T-cell (primary cell): ENCODE measurements at regions not wholly inside any gene's neighbourhood (a gene's known extent, or its start where the extent isn't known, plus 50 kb on each side); places are given as distances from the start of the nearest gene placed in this dataset.
"Not testable (repeated sequence)": the region's sequence is repeated elsewhere in the genome, so short reads cannot be mapped to it uniquely, and the experiment has no call there.

Experiments
- ATAC-seq, 4 experiments: fragments of 200-7000 bp in 3 of 4; fragments of 150-1000 bp in 1 of 4; cut with Tn5 transposase; replicated peaks in 1 of 4; 1 replicate in 3 of 4; 2 replicates in 1 of 4; pipeline ENCODE4 v1.10.0; 2021; ENCODE audit warnings: moderate library complexity in 3 of 4, mild to moderate bottlenecking in 2 of 4, moderate number of reproducible peaks in 1 of 4
- CTCF ChIA-PET, 2 donors: fragments of 300-600 bp; sonication (Branson Sonifier 250); formaldehyde crosslinking; loops; one replicate each; lab custom pipeline; 2022; ENCODE audit warnings: antibody characterized with exemption in 2 of 2; lab: Charles Lee
- POLR2A ChIA-PET, 2 donors: fragments of 300-600 bp; sonication (Branson Sonifier 250); formaldehyde crosslinking; loops; one replicate each; lab custom pipeline; 2022; ENCODE audit warnings: antibody characterized with exemption in 2 of 2; lab: Charles Lee
- DNase-seq, 35 experiments: peaks; one replicate each; pipeline versions ENCODE4 v3.0.0 to v3.0.0-alpha.2; 2013 to 2023
- H3K27ac ChIP-seq: one replicate; pipeline ENCODE4 v1.5.1; 2013; ENCODE audit warnings: low read length
- H3K27me3 ChIP-seq, 2 experiments: replicated peaks in 1 of 2; 1 replicate in 1 of 2; 2 replicates in 1 of 2; pipeline versions ENCODE4 v1.6.1 to v1.7.0; 2013; ENCODE audit warnings: low read length in 1 of 2, mixed read lengths in 1 of 2; ENCODE audit not compliant: control insufficient read depth in 2 of 2, insufficient read depth in 2 of 2; ENCODE audit errors: extremely low read depth in 1 of 2
- H3K36me3 ChIP-seq, 2 donors: 1 replicate in 1 of 2; 2 replicates in 1 of 2; pipeline versions ENCODE4 v1.6.1 to v1.7.0; 2013; ENCODE audit warnings: low read length in 1 of 2; ENCODE audit not compliant: control insufficient read depth in 2 of 2, insufficient read depth in 1 of 2; ENCODE audit errors: extremely low read depth in 1 of 2
- H3K4me1 ChIP-seq, 2 experiments: 1 replicate in 1 of 2; 2 replicates in 1 of 2; pipeline versions ENCODE4 v1.6.1 to v1.7.0; 2013; ENCODE audit warnings: low read length in 2 of 2, mixed read lengths in 1 of 2; ENCODE audit not compliant: insufficient read depth in 2 of 2, control insufficient read depth in 1 of 2; ENCODE audit errors: extremely low read depth in 1 of 2
- H3K4me3 ChIP-seq, 2 donors: 1 replicate in 1 of 2; 2 replicates in 1 of 2; pipeline versions ENCODE4 v1.5.1 to v1.7.0; 2013; ENCODE audit warnings: mild to moderate bottlenecking in 2 of 2, low read length in 1 of 2, moderate library complexity in 1 of 2; ENCODE audit not compliant: control insufficient read depth in 1 of 2; ENCODE audit errors: extremely low read depth in 1 of 2
- H3K9me3 ChIP-seq: 2 replicates; pipeline ENCODE4 v1.7.0; 2013
- H3K27ac Mint-ChIP-seq, 2 donors: one replicate each; pipeline ENCODE4 v1.8.0; 2020 to 2021; ENCODE audit warnings: mild to moderate bottlenecking in 2 of 2, mixed read lengths in 2 of 2
- H3K27me3 Mint-ChIP-seq, 2 donors: one replicate each; pipeline ENCODE4 v1.8.0; 2021 to 2022; ENCODE audit warnings: mixed read lengths in 2 of 2
- H3K36me3 Mint-ChIP-seq: one replicate; pipeline ENCODE4 v1.8.0; 2021; ENCODE audit warnings: mixed read lengths
- H3K4me1 Mint-ChIP-seq, 3 donors: one replicate each; pipeline ENCODE4 v1.8.0; 2020 to 2022; ENCODE audit warnings: mixed read lengths in 3 of 3, mild to moderate bottlenecking in 1 of 3
- H3K4me3 Mint-ChIP-seq, 3 donors: one replicate each; pipeline ENCODE4 v1.8.0; 2020 to 2022; ENCODE audit warnings: mild to moderate bottlenecking in 3 of 3, mixed read lengths in 3 of 3, moderate library complexity in 3 of 3
- H3K9me3 Mint-ChIP-seq, 3 donors: one replicate each; pipeline ENCODE4 v1.8.0; 2020 to 2022; ENCODE audit warnings: mixed read lengths in 3 of 3
- WGBS: methylation state at CpG from one replicate; pipeline ENCODE4 v1.1.5; 2013; ENCODE audit warnings: missing lambda C conversion rate; ENCODE audit not compliant: insufficient coverage; 5-methylcytosine and 5-hydroxymethylcytosine counted together

GRCh38 chr3:4162096-4162495 lies 141.1 kb upstream of the SETMAR start:
- DNase-seq (no peak), ATAC-seq (no peak)
- Mint-ChIP-seq H3K4me3 (no peak overlapping the region), H3K36me3 (peaks cover 11% of the 10 kb centered on the region), H3K4me1 (no peaks in the 10 kb centered on the region), H3K9me3 (peaks cover 0 to 3% (median 0%) of the 10 kb centered on the region in 3 donors), H3K27me3 (no peaks in the 10 kb centered on the region), H3K27ac (no peak overlapping the region)
- 86% methylated on average over 1 of the region's 1 CpG for whole genome bisulfite sequencing
- ChIA-PET POLR2A (no interaction called here), CTCF (no interaction called here)
- no peak overlapping the region for H3K27ac ChIP-seq
- H3K27me3 ChIP-seq = no peaks in the 10 kb centered on the region
- H3K4me1 ChIP-seq = no peaks in the 10 kb centered on the region
- H3K36me3 ChIP-seq = no peaks in the 10 kb centered on the region
- H3K4me3 ChIP-seq = no peak overlapping the region
- no peaks in the 10 kb centered on the region for H3K9me3 ChIP-seq

- peaks cover 0 to 7% (median 7%) of the 10 kb centered on the region in 3 donors for H3K9me3 Mint-ChIP-seq
- H3K4me3 Mint-ChIP-seq = no peak overlapping the region
- CTCF ChIA-PET = no interaction called here
- no peaks in the 10 kb centered on the region for H3K9me3 ChIP-seq
- POLR2A ChIA-PET = no interaction called here
- ATAC-seq (no peak), DNase-seq (no peak)
- H3K27me3 Mint-ChIP-seq = no peaks in the 10 kb centered on the region
- no peaks in the 10 kb centered on the region for H3K4me1 Mint-ChIP-seq
- H3K27me3 ChIP-seq = no peaks in the 10 kb centered on the region
- peaks cover 11% of the 10 kb centered on the region for H3K36me3 Mint-ChIP-seq
- WGBS = 96% methylated on average over 2 of the region's 2 CpGs
- H3K4me3 ChIP-seq = no peak overlapping the region
- H3K36me3 ChIP-seq = no peaks in the 10 kb centered on the region
- H3K27ac Mint-ChIP-seq = no peak overlapping the region
- H3K27ac ChIP-seq = no peak overlapping the region
- H3K4me1 ChIP-seq = no peaks in the 10 kb centered on the region
These were observed 140.2 kb upstream of the SETMAR start for GRCh38 chr3:4163011-4163410.

- H3K4me1 ChIP-seq = no peaks in the 10 kb centered on the region
- no peaks in the 10 kb centered on the region for H3K36me3 ChIP-seq
- H3K9me3 ChIP-seq = no peaks in the 10 kb centered on the region
- H3K36me3 Mint-ChIP-seq = peaks cover 11% of the 10 kb centered on the region
- ATAC-seq = no peak
- no peak overlapping the region for H3K4me3 Mint-ChIP-seq
- H3K27ac Mint-ChIP-seq = no peak overlapping the region
- WGBS = 88% methylated on average over 5 of the region's 5 CpGs
- H3K27me3 ChIP-seq = no peaks in the 10 kb centered on the region
- peaks cover 0 to 7% (median 7%) of the 10 kb centered on the region in 3 donors for H3K9me3 Mint-ChIP-seq
- no peaks in the 10 kb centered on the region for H3K27me3 Mint-ChIP-seq
- CTCF ChIA-PET = no interaction called here
- DNase-seq = no peak
- no peak overlapping the region for H3K4me3 ChIP-seq
- POLR2A ChIA-PET = no interaction called here
- no peak overlapping the region for H3K27ac ChIP-seq
- no peaks in the 10 kb centered on the region for H3K4me1 Mint-ChIP-seq
These were observed 136.6 kb upstream of the SETMAR start for GRCh38 chr3:4166540-4166939.

- H3K27ac ChIP-seq, H3K27ac Mint-ChIP-seq, H3K4me1 ChIP-seq, H3K4me1 Mint-ChIP-seq, H3K4me3 Mint-ChIP-seq, CTCF ChIA-PET, DNase-seq, POLR2A ChIA-PET, H3K4me3 ChIP-seq, H3K27me3 Mint-ChIP-seq, H3K9me3 Mint-ChIP-seq, H3K9me3 ChIP-seq, H3K36me3 ChIP-seq, H3K27me3 ChIP-seq, ATAC-seq: not testable (repeated sequence)
- 75% methylated on average over 1 of the region's 1 CpG for whole genome bisulfite sequencing
- peaks cover 15% of the 10 kb centered on the region for H3K36me3 Mint-ChIP-seq
These were observed 135.9 kb upstream of the SETMAR start for GRCh38 chr3:4167230-4167629.

GRCh38 chr3:4174791-4175190 lies 128.4 kb upstream of the SETMAR start:
- ATAC-seq (no peak), DNase-seq (no peak)
- Histone ChIP-seq H3K27me3 (peaks cover 0 to 2% of the 10 kb centered on the region in 2 experiments), H3K4me1 (no peaks in the 10 kb centered on the region), H3K9me3 (no peaks in the 10 kb centered on the region), H3K4me3 (no peak overlapping the region), H3K27ac (no peak overlapping the region), H3K36me3 (no peaks in the 10 kb centered on the region)
- no peak overlapping the region for H3K4me3 Mint-ChIP-seq
- H3K4me1 Mint-ChIP-seq = no peaks in the 10 kb centered on the region
- no peak overlapping the region for H3K27ac Mint-ChIP-seq
- H3K27me3 Mint-ChIP-seq = no peaks in the 10 kb centered on the region
- 81% methylated on average over 6 of the region's 6 CpGs for WGBS
- POLR2A ChIA-PET = no interaction called here
- H3K36me3 Mint-ChIP-seq = peaks cover 6% of the 10 kb centered on the region
- CTCF ChIA-PET = no interaction called here
- peaks cover 6 to 20% (median 14%) of the 10 kb centered on the region in 3 donors for H3K9me3 Mint-ChIP-seq

- no peaks in the 10 kb centered on the region for H3K4me1 ChIP-seq
- no peaks in the 10 kb centered on the region for H3K4me1 Mint-ChIP-seq
- H3K27ac Mint-ChIP-seq = no peak overlapping the region
- H3K36me3 ChIP-seq = no peaks in the 10 kb centered on the region
- H3K27me3 ChIP-seq = no peaks in the 10 kb centered on the region
- H3K4me3 ChIP-seq = no peak overlapping the region
- H3K9me3 Mint-ChIP-seq = peaks cover 5 to 9% (median 7%) of the 10 kb centered on the region in 3 donors
- CTCF ChIA-PET = no interaction called here
- no peaks in the 10 kb centered on the region for H3K36me3 Mint-ChIP-seq
- no peak overlapping the region for H3K27ac ChIP-seq
- no peak overlapping the region for H3K4me3 Mint-ChIP-seq
- POLR2A ChIA-PET = no interaction called here
- DNase-seq = no peak
- H3K27me3 Mint-ChIP-seq = no peaks in the 10 kb centered on the region
- H3K9me3 ChIP-seq = no peaks in the 10 kb centered on the region
- ATAC-seq = no peak
These were observed 111.2 kb upstream of the SETMAR start for GRCh38 chr3:4191971-4192370.

- H3K27ac Mint-ChIP-seq = no peak overlapping the region
- ChIA-PET CTCF (no interaction called here), POLR2A (no interaction called here)
- H3K4me3 Mint-ChIP-seq = no peak overlapping the region
- H3K36me3 Mint-ChIP-seq = no peaks in the 10 kb centered on the region
- DNase-seq = no peak
- H3K27me3 Mint-ChIP-seq = no peaks in the 10 kb centered on the region
- ATAC-seq = no peak
- no peaks in the 10 kb centered on the region for H3K36me3 ChIP-seq
- H3K9me3 ChIP-seq = no peaks in the 10 kb centered on the region
- H3K4me1 Mint-ChIP-seq = no peaks in the 10 kb centered on the region
- H3K27me3 ChIP-seq = no peaks in the 10 kb centered on the region
- H3K27ac ChIP-seq = no peak overlapping the region
- peaks cover 5 to 9% (median 7%) of the 10 kb centered on the region in 3 donors for H3K9me3 Mint-ChIP-seq
- H3K4me1 ChIP-seq = no peaks in the 10 kb centered on the region
- no peak overlapping the region for H3K4me3 ChIP-seq
These were observed 108.2 kb upstream of the SETMAR start for GRCh38 chr3:4195006-4195405.
